Progenitor cell of endocrine pancreas (in vitro differentiated cells): ENCODE measurements at regions not wholly inside any gene's neighbourhood (a gene's known extent, or its start where the extent isn't known, plus 50 kb on each side); places are given as distances from the start of the nearest gene placed in this dataset.

ENCODE experiments used
- DNase-seq: peaks from one replicate; pipeline ENCODE4 v3.0.0; 2021; ENCODE audit warnings: low spot score; ENCODE audit not compliant: unreplicated experiment
- H3K27ac Mint-ChIP-seq: 2 replicates; pipeline ENCODE4 v1.8.0; 2021; ENCODE audit warnings: mild to moderate bottlenecking, moderate library complexity, mixed read lengths
- H3K27me3 Mint-ChIP-seq: 2 replicates; pipeline ENCODE4 v1.8.0; 2021; ENCODE audit warnings: mixed read lengths
- H3K36me3 Mint-ChIP-seq: 2 replicates; pipeline ENCODE4 v1.8.0; 2022; ENCODE audit warnings: mixed read lengths; ENCODE audit not compliant: insufficient read depth
- H3K4me1 Mint-ChIP-seq: 2 replicates; pipeline ENCODE4 v1.8.0; 2021; ENCODE audit warnings: low read depth, mixed read lengths
- H3K4me3 Mint-ChIP-seq: 2 replicates; pipeline ENCODE4 v1.8.0; 2021; ENCODE audit warnings: low read depth, mild to moderate bottlenecking, moderate library complexity, mixed read lengths
- H3K9me3 Mint-ChIP-seq: 2 replicates; pipeline ENCODE4 v1.8.0; 2021; ENCODE audit warnings: low read depth, mixed read lengths
- CTCF ChIP-seq: fragments of 200-600 bp; sonication (generic); IDR thresholded peaks from one replicate; pipeline ENCODE4 v1.5.0; 2021; ENCODE audit warnings: antibody characterized with exemption, mild to moderate bottlenecking; ENCODE audit not compliant: unreplicated experiment

- H3K36me3 Mint-ChIP-seq, result peaks cover 35% of the 10 kb centered on the region
- TF ChIP-seq CTCF, result no peak
- no peak for DNase-seq
- peaks cover 3% of the 10 kb centered on the region for H3K9me3 Mint-ChIP-seq
- no peak overlapping the region for H3K27ac Mint-ChIP-seq
- no peaks in the 10 kb centered on the region for H3K27me3 Mint-ChIP-seq
- no peak overlapping the region for H3K4me3 Mint-ChIP-seq
- H3K4me1 Mint-ChIP-seq, result no peaks in the 10 kb centered on the region
Observed at GRCh38 chr14:71682337-71682736, 249.9 kb upstream of the RGS6 start.

DNA sequence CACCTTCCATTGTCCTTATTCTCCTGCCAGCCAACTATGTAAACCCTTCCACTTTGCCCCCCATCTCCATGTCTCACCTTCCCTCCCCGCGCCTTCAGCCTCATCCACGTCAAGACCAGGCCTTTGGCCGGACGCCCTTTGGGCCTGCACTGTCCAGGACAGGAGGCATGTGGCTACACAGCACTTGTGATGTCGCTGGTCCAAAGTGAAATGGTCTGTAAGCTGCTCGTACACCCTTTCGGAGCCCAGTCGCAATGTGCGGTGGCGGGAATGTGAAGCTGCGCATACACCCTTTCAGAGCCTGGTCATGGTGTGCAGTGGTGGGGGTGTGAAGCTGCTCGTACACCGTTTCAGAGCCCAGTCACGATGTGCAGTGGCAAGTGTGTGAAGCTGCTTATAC lies 247.9 kb upstream of the RGS6 start:
- Mint-ChIP-seq H3K27ac (no peak overlapping the region), H3K4me3 (no peak overlapping the region), H3K9me3 (no peaks in the 10 kb centered on the region), H3K27me3 (no peaks in the 10 kb centered on the region), H3K4me1 (peaks cover 2% of the 10 kb centered on the region), H3K36me3 (peaks cover 19% of the 10 kb centered on the region)
- DNase-seq, result no peak
- TF ChIP-seq CTCF, result no peak

DNA sequence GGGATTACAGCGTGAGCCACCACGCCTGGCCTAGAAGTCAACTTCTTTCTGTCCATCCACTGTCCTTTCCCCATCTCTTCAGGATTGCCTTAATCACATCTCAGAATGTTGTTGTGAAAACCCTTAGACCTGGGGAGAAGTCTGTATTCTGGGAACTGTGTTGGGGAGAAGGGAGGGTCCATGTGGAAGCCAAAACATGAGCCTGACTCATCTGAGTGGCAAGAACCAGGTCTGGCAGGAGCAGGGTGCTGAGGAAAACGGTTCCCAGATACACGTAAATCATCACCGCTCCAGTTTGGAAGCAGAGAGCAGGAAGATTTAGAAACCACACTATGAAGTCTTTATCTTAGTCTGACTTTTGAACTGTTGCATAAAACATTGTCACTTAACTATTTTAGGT lies 245.6 kb upstream of the RGS6 start:
- peaks cover 20% of the 10 kb centered on the region for H3K36me3 Mint-ChIP-seq
- peaks cover 12% of the 10 kb centered on the region for H3K4me1 Mint-ChIP-seq
- H3K4me3 Mint-ChIP-seq, result no peak overlapping the region
- DNase-seq, result no peak
- H3K27ac Mint-ChIP-seq, result no peak overlapping the region
- H3K27me3 Mint-ChIP-seq, result no peaks in the 10 kb centered on the region
- H3K9me3 Mint-ChIP-seq, result no peaks in the 10 kb centered on the region
- no peak for TF ChIP-seq CTCF

DNA sequence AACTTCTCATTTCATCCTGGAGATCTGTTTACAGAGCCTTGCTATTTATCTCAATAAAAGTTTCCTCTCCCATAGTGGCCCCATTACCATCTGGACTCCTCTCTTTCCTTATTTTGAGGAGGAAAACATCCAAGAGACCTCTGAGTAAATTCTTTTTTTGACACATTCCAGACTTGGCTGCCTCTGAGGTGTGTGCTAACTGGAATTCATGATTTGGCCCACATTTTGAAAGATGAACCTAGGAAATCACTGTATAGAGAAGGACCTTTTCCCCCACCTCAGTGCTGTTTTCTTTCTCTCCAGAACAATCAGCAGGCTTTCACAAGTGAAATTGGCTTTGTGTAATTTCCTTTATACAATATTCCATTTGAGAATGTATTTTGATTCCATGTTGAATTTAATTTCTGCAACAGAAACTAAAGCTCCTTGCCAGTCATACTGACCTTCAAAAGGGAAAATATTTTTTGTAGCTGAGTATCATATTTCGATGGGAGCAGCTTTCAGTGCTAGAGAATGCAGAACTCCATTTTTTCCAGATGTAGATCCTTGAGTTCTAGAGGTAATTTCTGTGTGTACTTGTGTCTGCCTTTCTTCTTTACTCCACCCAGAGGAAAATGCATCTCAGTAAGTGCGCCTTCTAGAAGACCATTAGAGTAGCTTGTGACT lies 244.9 kb upstream of the RGS6 start:
- Mint-ChIP-seq H3K4me1 (peaks cover 12% of the 10 kb centered on the region), H3K36me3 (peaks cover 21% of the 10 kb centered on the region), H3K27me3 (no peaks in the 10 kb centered on the region), H3K4me3 (no peak overlapping the region), H3K9me3 (no peaks in the 10 kb centered on the region), H3K27ac (no peak overlapping the region)
- no peak for DNase-seq
- TF ChIP-seq CTCF, result no peak

DNA sequence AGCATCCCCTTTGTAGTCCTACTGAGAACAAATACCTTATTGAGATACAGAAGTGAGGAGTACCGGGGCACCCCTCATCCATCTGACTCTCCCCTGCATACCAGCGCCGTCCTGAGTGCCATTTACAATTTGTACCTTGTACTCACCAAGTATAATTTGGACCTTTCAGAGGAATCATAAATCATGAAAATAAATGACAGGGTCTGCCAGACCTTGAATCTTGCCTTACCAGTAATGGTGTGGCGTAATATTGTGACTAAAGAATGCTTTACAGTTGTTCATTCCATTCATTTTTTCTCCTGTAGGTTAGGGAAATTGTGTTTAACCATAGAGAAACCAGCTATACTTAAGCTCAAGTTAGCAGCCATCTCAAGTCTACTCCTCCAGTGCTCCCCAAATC lies 243.7 kb upstream of the RGS6 start:
- no peak overlapping the region for H3K4me3 Mint-ChIP-seq
- peaks cover 12% of the 10 kb centered on the region for H3K4me1 Mint-ChIP-seq
- no peaks in the 10 kb centered on the region for H3K9me3 Mint-ChIP-seq
- H3K27me3 Mint-ChIP-seq, result no peaks in the 10 kb centered on the region
- H3K27ac Mint-ChIP-seq, result no peak overlapping the region
- no peak for DNase-seq
- TF ChIP-seq CTCF, result no peak
- peaks cover 21% of the 10 kb centered on the region for H3K36me3 Mint-ChIP-seq
